ENCODE measurements at regions not wholly inside any gene's neighbourhood (a gene's known extent, or its start where the extent isn't known, plus 50 kb on each side); places are given as distances from the start of the nearest gene placed in this dataset.

GRCh38 chr14:27164139-27164538 is 566.3 kb upstream of the NOVA1 start:
- Histone ChIP-seq H3K27ac (ENCODE audit: low read depth, low read length) (no peak overlapping the region), H3K9me3 (ENCODE audit: control insufficient read depth, insufficient read depth, low read length) (no peaks in the 10 kb centered on the region; the same call in 1 of the 2 replicates), H3K4me3 (ENCODE audit: low read depth, low read length) (no peak overlapping the region), H3K36me3 (ENCODE audit: control insufficient read depth, insufficient read depth, low read length) (no peaks in the 10 kb centered on the region), H3K27me3 (ENCODE audit: control insufficient read depth, insufficient read depth, low read length) (no peaks in the 10 kb centered on the region), H3K9ac (ENCODE audit: low read depth, low read length) (no peak overlapping the region), H3K4me1 (ENCODE audit: control insufficient read depth, insufficient read depth, low read length) (no peaks in the 10 kb centered on the region)

GRCh38 chr14:27175489-27175888 is 577.7 kb upstream of the NOVA1 start:
- Histone ChIP-seq H3K9ac (ENCODE audit: low read depth, low read length) (no peak overlapping the region), H3K9me3 (ENCODE audit: control insufficient read depth, insufficient read depth, low read length) (no peaks in the 10 kb centered on the region), H3K36me3 (ENCODE audit: control insufficient read depth, insufficient read depth, low read length) (no peaks in the 10 kb centered on the region), H3K4me3 (ENCODE audit: low read depth, low read length) (no peak overlapping the region), H3K27ac (ENCODE audit: low read depth, low read length) (no peak overlapping the region), H3K4me1 (ENCODE audit: control insufficient read depth, insufficient read depth, low read length) (0 out of 2 replicates have a peak, but pooled peaks cover 4% of the 10 kb centered on the region), H3K27me3 (ENCODE audit: control insufficient read depth, insufficient read depth, low read length) (no peaks in the 10 kb centered on the region)

DNA sequence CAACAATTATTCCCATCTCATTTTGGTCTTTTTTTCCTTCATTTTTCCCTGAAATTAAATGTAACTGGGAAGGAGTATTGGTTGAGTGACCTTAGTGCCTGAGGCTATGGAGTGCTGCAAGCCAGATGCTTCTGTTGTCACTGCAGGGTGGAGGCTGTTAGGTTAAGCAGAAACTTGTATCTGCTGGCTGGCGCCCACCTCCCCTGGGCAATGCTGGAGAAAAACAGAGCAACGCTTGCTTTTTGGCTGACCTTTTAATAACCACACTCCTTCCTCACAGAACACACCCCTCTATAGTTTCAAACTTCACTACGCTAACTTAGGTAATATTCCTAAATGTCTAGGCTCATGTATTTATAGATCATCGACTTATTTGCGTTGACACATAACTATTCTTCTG is 583.5 kb upstream of the NOVA1 start:
- no peaks in the 10 kb centered on the region for H3K9me3 ChIP-seq (ENCODE audit: control insufficient read depth, insufficient read depth, low read length)
- H3K27ac ChIP-seq (ENCODE audit: low read depth, low read length) = no peak overlapping the region
- no peaks in the 10 kb centered on the region for H3K4me1 ChIP-seq (ENCODE audit: control insufficient read depth, insufficient read depth, low read length)
- no peaks in the 10 kb centered on the region for H3K36me3 ChIP-seq (ENCODE audit: control insufficient read depth, insufficient read depth, low read length)
- H3K9ac ChIP-seq (ENCODE audit: low read depth, low read length) = no peak overlapping the region
- H3K4me3 ChIP-seq (ENCODE audit: low read depth, low read length) = no peak overlapping the region
- no peaks in the 10 kb centered on the region for H3K27me3 ChIP-seq (ENCODE audit: control insufficient read depth, insufficient read depth, low read length)

DNA sequence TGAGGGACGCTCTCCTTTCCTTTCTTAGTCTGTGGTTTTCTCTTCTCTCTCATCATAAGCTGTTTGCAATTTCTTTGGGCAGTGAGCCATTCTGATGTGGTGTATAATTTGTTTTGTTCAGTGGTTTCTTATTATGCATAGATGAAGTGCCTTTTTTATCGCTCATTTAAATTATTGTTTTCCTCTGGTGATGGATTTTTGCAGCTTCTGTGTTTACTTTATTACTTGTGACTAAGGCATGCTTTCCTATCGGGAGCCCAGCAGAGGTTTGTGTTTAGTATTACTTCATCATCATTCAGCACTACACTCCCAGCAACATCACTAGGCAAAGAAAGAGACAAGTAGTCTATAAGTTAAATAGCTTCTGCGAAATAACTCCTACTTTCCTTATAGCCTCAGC is 586.6 kb upstream of the NOVA1 start:
- Histone ChIP-seq H3K36me3 (ENCODE audit: control insufficient read depth, insufficient read depth, low read length) (no peaks in the 10 kb centered on the region), H3K27me3 (ENCODE audit: control insufficient read depth, insufficient read depth, low read length) (no peaks in the 10 kb centered on the region), H3K9ac (ENCODE audit: low read depth, low read length) (no peak overlapping the region), H3K4me3 (ENCODE audit: low read depth, low read length) (no peak overlapping the region), H3K27ac (ENCODE audit: low read depth, low read length) (no peak overlapping the region), H3K9me3 (ENCODE audit: control insufficient read depth, insufficient read depth, low read length) (no peaks in the 10 kb centered on the region), H3K4me1 (ENCODE audit: control insufficient read depth, insufficient read depth, low read length) (no peaks in the 10 kb centered on the region)

DNA sequence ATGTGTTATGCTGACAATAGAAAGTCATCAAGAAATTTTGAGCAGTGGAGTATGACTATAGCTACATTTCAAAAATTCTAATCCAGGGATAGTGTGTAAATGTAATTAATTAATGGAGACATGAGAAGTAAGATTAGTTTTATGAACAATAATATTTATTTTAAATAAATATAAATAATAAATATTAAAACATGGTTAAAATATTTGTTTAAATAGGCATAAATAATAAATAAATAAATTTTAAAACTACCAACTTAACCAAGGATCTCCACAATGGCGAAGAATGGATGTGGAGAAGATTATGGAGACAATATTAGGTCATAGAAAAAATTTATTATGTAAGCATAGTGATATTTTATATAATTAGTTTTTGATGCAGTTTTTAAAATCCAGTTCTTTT is 588.2 kb upstream of the NOVA1 start:
- Histone ChIP-seq H3K9ac (ENCODE audit: low read depth, low read length) (no peak overlapping the region), H3K4me3 (ENCODE audit: low read depth, low read length) (no peak overlapping the region), H3K9me3 (ENCODE audit: control insufficient read depth, insufficient read depth, low read length) (no peaks in the 10 kb centered on the region), H3K36me3 (ENCODE audit: control insufficient read depth, insufficient read depth, low read length) (no peaks in the 10 kb centered on the region), H3K4me1 (ENCODE audit: control insufficient read depth, insufficient read depth, low read length) (no peaks in the 10 kb centered on the region), H3K27ac (ENCODE audit: low read depth, low read length) (no peak overlapping the region), H3K27me3 (ENCODE audit: control insufficient read depth, insufficient read depth, low read length) (no peaks in the 10 kb centered on the region)

DNA sequence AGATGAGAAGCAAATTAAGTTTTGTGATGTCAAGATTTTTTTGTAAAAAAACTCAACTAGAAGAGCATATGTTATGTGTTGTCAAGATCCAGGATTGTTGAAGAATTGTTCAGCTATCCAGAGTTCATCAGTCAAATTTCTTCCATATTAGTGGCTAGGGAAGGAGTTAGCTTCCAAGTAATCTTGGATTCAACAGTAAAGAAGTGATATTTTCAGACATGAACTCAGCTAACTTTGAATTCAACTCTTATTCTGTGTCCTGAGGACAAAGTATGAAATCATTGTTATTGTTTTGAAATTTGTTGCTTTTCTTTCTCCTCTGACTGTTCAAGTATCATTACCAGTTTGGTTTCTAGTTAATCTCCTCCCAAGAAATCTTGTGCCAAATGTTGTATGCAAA is 589.3 kb upstream of the NOVA1 start:
- no peak overlapping the region for H3K27ac ChIP-seq (ENCODE audit: low read depth, low read length)
- H3K9me3 ChIP-seq (ENCODE audit: control insufficient read depth, insufficient read depth, low read length) = no peaks in the 10 kb centered on the region
- no peak overlapping the region for H3K9ac ChIP-seq (ENCODE audit: low read depth, low read length)
- no peaks in the 10 kb centered on the region for H3K27me3 ChIP-seq (ENCODE audit: control insufficient read depth, insufficient read depth, low read length)
- H3K4me1 ChIP-seq (ENCODE audit: control insufficient read depth, insufficient read depth, low read length) = no peaks in the 10 kb centered on the region
- no peaks in the 10 kb centered on the region for H3K36me3 ChIP-seq (ENCODE audit: control insufficient read depth, insufficient read depth, low read length)
- H3K4me3 ChIP-seq (ENCODE audit: low read depth, low read length) = no peak overlapping the region

DNA sequence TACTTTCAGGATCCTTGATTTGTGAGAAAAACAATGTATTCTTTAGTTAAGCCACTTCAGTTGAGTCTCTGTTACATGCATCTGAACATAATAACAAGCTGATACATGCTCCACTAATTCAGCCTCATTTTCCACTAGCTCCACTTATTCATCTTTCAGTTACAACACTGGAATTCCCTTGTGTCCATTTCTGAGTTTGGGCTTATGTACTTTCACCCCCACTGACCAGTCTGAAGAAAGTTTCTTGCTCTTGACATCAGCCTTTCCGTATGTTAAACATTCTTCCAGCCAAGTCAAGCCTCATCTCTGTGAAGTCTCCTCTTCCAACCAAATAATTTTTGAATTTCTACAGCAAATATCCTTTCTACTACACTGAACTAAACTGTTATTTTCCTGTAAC is 592.5 kb upstream of the NOVA1 start:
- no peak overlapping the region for H3K27ac ChIP-seq (ENCODE audit: low read depth, low read length)
- no peak overlapping the region for H3K9ac ChIP-seq (ENCODE audit: low read depth, low read length)
- no peaks in the 10 kb centered on the region for H3K4me1 ChIP-seq (ENCODE audit: control insufficient read depth, insufficient read depth, low read length)
- no peaks in the 10 kb centered on the region for H3K9me3 ChIP-seq (ENCODE audit: control insufficient read depth, insufficient read depth, low read length)
- H3K4me3 ChIP-seq (ENCODE audit: low read depth, low read length) = no peak overlapping the region
- no peaks in the 10 kb centered on the region for H3K27me3 ChIP-seq (ENCODE audit: control insufficient read depth, insufficient read depth, low read length)
- H3K36me3 ChIP-seq (ENCODE audit: control insufficient read depth, insufficient read depth, low read length) = no peaks in the 10 kb centered on the region

DNA sequence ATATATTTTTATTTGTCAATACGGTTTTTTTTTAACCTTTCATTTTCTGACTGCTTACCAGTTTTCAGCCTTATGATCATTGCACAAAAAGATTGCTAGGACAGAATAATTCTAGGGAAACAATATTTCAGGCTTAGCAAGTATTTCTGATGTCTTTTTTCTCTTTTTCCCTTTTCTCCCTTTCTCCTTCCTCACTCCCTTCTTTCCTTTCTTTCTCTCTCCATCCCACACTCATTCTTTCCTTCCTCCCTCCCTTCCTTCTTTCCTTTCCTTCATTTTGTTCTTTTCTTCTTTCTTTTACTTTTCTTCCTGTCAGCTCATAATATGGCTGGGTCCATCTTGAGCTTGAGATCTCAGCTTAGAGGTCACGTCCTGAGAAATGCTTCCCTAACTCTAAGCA is 601.4 kb upstream of the NOVA1 start:
- H3K9me3 ChIP-seq (ENCODE audit: control insufficient read depth, insufficient read depth, low read length) = no peaks in the 10 kb centered on the region
- H3K27ac ChIP-seq (ENCODE audit: low read depth, low read length) = no peak overlapping the region
- H3K4me1 ChIP-seq (ENCODE audit: control insufficient read depth, insufficient read depth, low read length) = no peaks in the 10 kb centered on the region
- no peak overlapping the region for H3K4me3 ChIP-seq (ENCODE audit: low read depth, low read length)
- H3K9ac ChIP-seq (ENCODE audit: low read depth, low read length) = no peak overlapping the region
- no peaks in the 10 kb centered on the region for H3K36me3 ChIP-seq (ENCODE audit: control insufficient read depth, insufficient read depth, low read length)
- H3K27me3 ChIP-seq (ENCODE audit: control insufficient read depth, insufficient read depth, low read length) = no peaks in the 10 kb centered on the region

DNA sequence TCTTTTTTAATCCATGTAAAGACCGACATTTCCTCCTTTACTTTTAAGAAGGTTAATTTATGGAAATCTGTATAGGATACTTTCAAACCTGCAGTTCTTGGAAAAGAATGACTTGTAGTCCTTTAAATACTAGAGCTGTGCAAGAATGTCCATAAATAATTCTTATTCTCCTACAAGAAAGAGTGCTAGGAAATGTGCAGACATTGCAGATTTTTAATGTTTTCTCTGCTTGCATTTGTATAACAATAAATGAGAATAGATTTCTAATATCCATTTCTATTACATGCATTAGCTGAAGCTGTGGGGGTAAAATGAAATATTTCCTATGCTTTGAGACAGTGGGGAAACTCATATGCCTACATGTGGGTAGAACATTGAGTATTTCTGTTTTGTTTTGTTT is 607.2 kb upstream of the NOVA1 start:
- no peak overlapping the region for H3K9ac ChIP-seq (ENCODE audit: low read depth, low read length)
- H3K27ac ChIP-seq (ENCODE audit: low read depth, low read length) = no peak overlapping the region
- H3K36me3 ChIP-seq (ENCODE audit: control insufficient read depth, insufficient read depth, low read length) = no peaks in the 10 kb centered on the region
- H3K9me3 ChIP-seq (ENCODE audit: control insufficient read depth, insufficient read depth, low read length) = no peaks in the 10 kb centered on the region
- H3K4me3 ChIP-seq (ENCODE audit: low read depth, low read length) = no peak overlapping the region
- H3K27me3 ChIP-seq (ENCODE audit: control insufficient read depth, insufficient read depth, low read length) = no peaks in the 10 kb centered on the region
- no peaks in the 10 kb centered on the region for H3K4me1 ChIP-seq (ENCODE audit: control insufficient read depth, insufficient read depth, low read length)

DNA sequence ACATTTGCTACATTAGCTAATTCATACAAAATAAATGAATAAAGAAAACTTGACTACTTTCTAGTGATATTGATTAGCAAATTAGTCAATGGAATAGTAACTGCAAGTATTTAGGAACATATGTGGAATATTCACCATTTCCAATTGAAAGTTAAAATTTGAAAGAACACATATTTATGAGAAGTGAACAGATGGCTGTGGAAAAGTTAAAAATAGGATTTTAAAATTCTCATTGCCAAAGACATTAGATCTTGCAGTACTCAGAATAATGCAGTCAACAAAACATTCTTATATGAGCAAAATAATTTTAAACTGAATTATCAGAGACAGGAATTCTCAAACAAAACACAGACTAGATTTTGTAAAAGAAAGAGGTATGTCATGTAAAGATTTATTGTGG is 613.9 kb upstream of the NOVA1 start:
- no peaks in the 10 kb centered on the region for H3K27me3 ChIP-seq (ENCODE audit: control insufficient read depth, insufficient read depth, low read length)
- no peak overlapping the region for H3K9ac ChIP-seq (ENCODE audit: low read depth, low read length)
- H3K27ac ChIP-seq (ENCODE audit: low read depth, low read length) = no peak overlapping the region
- H3K4me1 ChIP-seq (ENCODE audit: control insufficient read depth, insufficient read depth, low read length) = no peaks in the 10 kb centered on the region
- 0 out of 2 replicates have a peak, but pooled peaks cover 2% of the 10 kb centered on the region for H3K9me3 ChIP-seq (ENCODE audit: control insufficient read depth, insufficient read depth, low read length)
- no peak overlapping the region for H3K4me3 ChIP-seq (ENCODE audit: low read depth, low read length)
- no peaks in the 10 kb centered on the region for H3K36me3 ChIP-seq (ENCODE audit: control insufficient read depth, insufficient read depth, low read length)

- Histone ChIP-seq H3K4me1 (ENCODE audit: control insufficient read depth, insufficient read depth, low read length) (no peaks in the 10 kb centered on the region), H3K27me3 (ENCODE audit: control insufficient read depth, insufficient read depth, low read length) (no peaks in the 10 kb centered on the region), H3K9me3 (ENCODE audit: control insufficient read depth, insufficient read depth, low read length) (peaks cover 24% of the 10 kb centered on the region), H3K36me3 (ENCODE audit: control insufficient read depth, insufficient read depth, low read length) (no peaks in the 10 kb centered on the region), H3K9ac (ENCODE audit: low read depth, low read length) (no peak overlapping the region), H3K4me3 (ENCODE audit: low read depth, low read length) (no peak overlapping the region), H3K27ac (ENCODE audit: low read depth, low read length) (no peak overlapping the region)
Measured at GRCh38 chr14:27222671-27223070, 624.8 kb upstream of the NOVA1 start.

- no peak overlapping the region for H3K27ac ChIP-seq (ENCODE audit: low read depth, low read length)
- H3K36me3 ChIP-seq (ENCODE audit: control insufficient read depth, insufficient read depth, low read length) = no peaks in the 10 kb centered on the region
- peaks cover 14% of the 10 kb centered on the region for H3K9me3 ChIP-seq (ENCODE audit: control insufficient read depth, insufficient read depth, low read length)
- no peak overlapping the region for H3K4me3 ChIP-seq (ENCODE audit: low read depth, low read length)
- no peak overlapping the region for H3K9ac ChIP-seq (ENCODE audit: low read depth, low read length)
- no peaks in the 10 kb centered on the region for H3K4me1 ChIP-seq (ENCODE audit: control insufficient read depth, insufficient read depth, low read length)
- H3K27me3 ChIP-seq (ENCODE audit: control insufficient read depth, insufficient read depth, low read length) = no peaks in the 10 kb centered on the region
Measured at GRCh38 chr14:27223906-27224305, 626.1 kb upstream of the NOVA1 start.
